ENCODE measurements at regions not wholly inside any gene's neighbourhood (a gene's known extent, or its start where the extent isn't known, plus 50 kb on each side); places are given as distances from the start of the nearest gene placed in this dataset.

DNA sequence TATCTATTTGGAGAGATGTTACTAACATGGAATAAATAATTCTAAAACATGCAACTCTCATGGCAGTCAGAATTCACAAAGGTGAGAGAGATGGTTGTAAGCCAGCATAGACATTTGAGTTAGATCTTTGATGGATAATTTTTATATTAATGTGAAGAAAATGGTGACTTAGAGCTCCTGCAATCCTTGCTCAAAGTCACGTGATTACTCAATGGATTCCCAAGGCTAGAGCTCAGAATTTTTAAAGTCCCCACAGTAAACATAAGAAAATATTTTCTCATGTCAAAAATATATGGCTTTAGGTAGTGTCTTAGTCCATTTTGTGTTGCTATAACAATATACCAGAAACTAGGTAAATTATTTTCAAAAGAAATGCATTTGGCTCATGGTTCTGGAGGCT lies 281.5 kb upstream of the PRKD1 start:
- TF ChIP-seq POLR2A (IDR thresholded peaks at IDR 0.05) (no peak), POLR2AphosphoS5 (IDR thresholded peaks at IDR 0.05) (no peak), EP300 (IDR thresholded peaks at IDR 0.05) (no peak)
- TF ChIP-seq, protein P1, sequence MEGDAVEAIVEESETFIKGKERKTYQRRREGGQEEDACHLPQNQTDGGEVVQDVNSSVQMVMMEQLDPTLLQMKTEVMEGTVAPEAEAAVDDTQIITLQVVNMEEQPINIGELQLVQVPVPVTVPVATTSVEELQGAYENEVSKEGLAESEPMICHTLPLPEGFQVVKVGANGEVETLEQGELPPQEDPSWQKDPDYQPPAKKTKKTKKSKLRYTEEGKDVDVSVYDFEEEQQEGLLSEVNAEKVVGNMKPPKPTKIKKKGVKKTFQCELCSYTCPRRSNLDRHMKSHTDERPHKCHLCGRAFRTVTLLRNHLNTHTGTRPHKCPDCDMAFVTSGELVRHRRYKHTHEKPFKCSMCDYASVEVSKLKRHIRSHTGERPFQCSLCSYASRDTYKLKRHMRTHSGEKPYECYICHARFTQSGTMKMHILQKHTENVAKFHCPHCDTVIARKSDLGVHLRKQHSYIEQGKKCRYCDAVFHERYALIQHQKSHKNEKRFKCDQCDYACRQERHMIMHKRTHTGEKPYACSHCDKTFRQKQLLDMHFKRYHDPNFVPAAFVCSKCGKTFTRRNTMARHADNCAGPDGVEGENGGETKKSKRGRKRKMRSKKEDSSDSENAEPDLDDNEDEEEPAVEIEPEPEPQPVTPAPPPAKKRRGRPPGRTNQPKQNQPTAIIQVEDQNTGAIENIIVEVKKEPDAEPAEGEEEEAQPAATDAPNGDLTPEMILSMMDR (IDR thresholded peaks at IDR 0.05), result no peak

Data from gastroesophageal sphincter (tissue), 3 donors.